ENCODE measurements at regions not wholly inside any gene's neighbourhood (a gene's known extent, or its start where the extent isn't known, plus 50 kb on each side); places are given as distances from the start of the nearest gene placed in this dataset.

DNA sequence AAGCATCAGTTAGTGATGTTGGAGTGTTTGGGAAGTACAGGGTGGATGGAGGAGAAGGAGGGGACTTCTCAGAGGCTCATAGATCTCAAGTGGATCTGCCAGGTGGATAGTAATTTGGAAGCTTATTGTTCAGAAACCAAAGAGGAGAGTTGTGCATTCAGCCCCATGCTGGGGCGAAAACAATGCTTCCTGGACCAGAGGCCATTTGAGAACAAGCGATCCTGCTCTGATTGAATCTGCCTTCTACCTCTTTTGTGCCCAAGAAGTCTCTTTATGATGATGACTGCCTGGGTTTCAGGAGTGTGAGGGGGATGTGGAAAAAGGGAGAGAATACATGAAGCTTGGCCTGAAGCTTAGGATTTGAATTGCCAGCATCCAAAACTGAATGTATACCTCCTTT lies 110.8 kb upstream of the SRRM4 start:
- TF ChIP-seq, protein P1, sequence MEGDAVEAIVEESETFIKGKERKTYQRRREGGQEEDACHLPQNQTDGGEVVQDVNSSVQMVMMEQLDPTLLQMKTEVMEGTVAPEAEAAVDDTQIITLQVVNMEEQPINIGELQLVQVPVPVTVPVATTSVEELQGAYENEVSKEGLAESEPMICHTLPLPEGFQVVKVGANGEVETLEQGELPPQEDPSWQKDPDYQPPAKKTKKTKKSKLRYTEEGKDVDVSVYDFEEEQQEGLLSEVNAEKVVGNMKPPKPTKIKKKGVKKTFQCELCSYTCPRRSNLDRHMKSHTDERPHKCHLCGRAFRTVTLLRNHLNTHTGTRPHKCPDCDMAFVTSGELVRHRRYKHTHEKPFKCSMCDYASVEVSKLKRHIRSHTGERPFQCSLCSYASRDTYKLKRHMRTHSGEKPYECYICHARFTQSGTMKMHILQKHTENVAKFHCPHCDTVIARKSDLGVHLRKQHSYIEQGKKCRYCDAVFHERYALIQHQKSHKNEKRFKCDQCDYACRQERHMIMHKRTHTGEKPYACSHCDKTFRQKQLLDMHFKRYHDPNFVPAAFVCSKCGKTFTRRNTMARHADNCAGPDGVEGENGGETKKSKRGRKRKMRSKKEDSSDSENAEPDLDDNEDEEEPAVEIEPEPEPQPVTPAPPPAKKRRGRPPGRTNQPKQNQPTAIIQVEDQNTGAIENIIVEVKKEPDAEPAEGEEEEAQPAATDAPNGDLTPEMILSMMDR (IDR thresholded peaks at IDR 0.05), result no peak
- no peak for TF ChIP-seq POLR2A (IDR thresholded peaks at IDR 0.05)
